Colonic mucosa (tissue), 4 donors: ENCODE measurements at regions not wholly inside any gene's neighbourhood (a gene's known extent, or its start where the extent isn't known, plus 50 kb on each side); places are given as distances from the start of the nearest gene placed in this dataset.

ENCODE experiments used
- DNase-seq: peaks from one replicate; pipeline ENCODE4 v3.0.0-alpha.2; 2020
- H3K27ac ChIP-seq: fragments of 200-600 bp; one replicate; pipeline ENCODE4 v1.8.0; 2021
- H3K27me3 ChIP-seq: fragments of 200-600 bp; one replicate; pipeline ENCODE4 v1.8.0; 2021
- H3K36me3 ChIP-seq: fragments of 200-600 bp; one replicate; pipeline ENCODE4 v1.8.0; 2021
- H3K4me1 ChIP-seq: fragments of 200-600 bp; one replicate; pipeline ENCODE4 v1.8.0; 2021; ENCODE audit warnings: mild to moderate bottlenecking
- H3K4me3 ChIP-seq: fragments of 200-600 bp; one replicate; pipeline ENCODE4 v1.8.0; 2021
- H3K9ac ChIP-seq, 2 donors: one replicate each; pipeline ENCODE4 v1.7.0; 2013; ENCODE audit warnings: control low read depth in 2 of 2, low read depth in 2 of 2, low read length in 2 of 2
- H3K9me3 ChIP-seq: fragments of 200-600 bp; one replicate; pipeline ENCODE4 v1.8.0; 2021
- CTCF ChIP-seq: fragments of 200-600 bp; IDR thresholded peaks from one replicate; pipeline ENCODE4 v1.8.0; 2022; ENCODE audit warnings: antibody characterized with exemption, mild to moderate bottlenecking
- intact Hi-C: fragments of 100-400 bp; cut with DNase I; formaldehyde crosslinking; loops from one replicate; pipeline ENCODE4 v1.14.1; 2022
- donor health status: healthy.
- donor health status: DM: no; HTN: no; CAD: no.
- donor health status: DM: no; HTN: no; CAD: no.

GRCh38 chr10:83153714-83154113 is 985.6 kb upstream of the GHITM start:
- Histone ChIP-seq H3K9me3 (no peaks in the 10 kb centered on the region), H3K27ac (no peak overlapping the region), H3K4me1 (no peaks in the 10 kb centered on the region), H3K36me3 (no peaks in the 10 kb centered on the region), H3K9ac (no peak overlapping the region), H3K27me3 (no peaks in the 10 kb centered on the region), H3K4me3 (no peak overlapping the region)
- DNase-seq, result no peak
- TF ChIP-seq CTCF, result no peak
- intact Hi-C loops, result no loop called here

GRCh38 chr10:83164156-83164555 is 975.2 kb upstream of the GHITM start:
- DNase-seq, result no peak
- Histone ChIP-seq H3K4me1 (no peaks in the 10 kb centered on the region), H3K9me3 (no peaks in the 10 kb centered on the region), H3K27ac (no peak overlapping the region), H3K4me3 (no peak overlapping the region), H3K27me3 (no peaks in the 10 kb centered on the region), H3K36me3 (no peaks in the 10 kb centered on the region), H3K9ac (no peak overlapping the region)
- intact Hi-C loops, result no loop called here
- TF ChIP-seq CTCF, result no peak

GRCh38 chr10:83165265-83165664 is 974.0 kb upstream of the GHITM start:
- no peak for DNase-seq
- H3K4me3 ChIP-seq, result no peak overlapping the region
- intact Hi-C loops, result no loop called here
- no peaks in the 10 kb centered on the region for H3K27me3 ChIP-seq
- H3K36me3 ChIP-seq, result no peaks in the 10 kb centered on the region
- no peak overlapping the region for H3K9ac ChIP-seq
- no peak overlapping the region for H3K27ac ChIP-seq
- H3K4me1 ChIP-seq, result no peaks in the 10 kb centered on the region
- H3K9me3 ChIP-seq, result no peaks in the 10 kb centered on the region
- no peak for TF ChIP-seq CTCF

- H3K4me1 ChIP-seq, result no peaks in the 10 kb centered on the region
- H3K27me3 ChIP-seq, result no peaks in the 10 kb centered on the region
- no peaks in the 10 kb centered on the region for H3K9me3 ChIP-seq
- no peak overlapping the region for H3K4me3 ChIP-seq
- H3K36me3 ChIP-seq, result no peaks in the 10 kb centered on the region
- no peak for DNase-seq
- intact Hi-C loops, result no loop called here
- no peak overlapping the region for H3K9ac ChIP-seq
- H3K27ac ChIP-seq, result no peak overlapping the region
- no peak for TF ChIP-seq CTCF
These were observed 973.0 kb upstream of the GHITM start for GRCh38 chr10:83166344-83166743.

GRCh38 chr10:83167081-83167480 is 972.2 kb upstream of the GHITM start:
- intact Hi-C loops, result no loop called here
- Histone ChIP-seq H3K27ac (no peak overlapping the region), H3K4me3 (no peak overlapping the region), H3K9me3 (no peaks in the 10 kb centered on the region), H3K27me3 (no peaks in the 10 kb centered on the region), H3K9ac (no peak overlapping the region), H3K36me3 (no peaks in the 10 kb centered on the region), H3K4me1 (no peaks in the 10 kb centered on the region)
- TF ChIP-seq CTCF, result no peak
- DNase-seq, result no peak

GRCh38 chr10:83176901-83177300 is 962.4 kb upstream of the GHITM start:
- DNase-seq, result no peak
- H3K36me3 ChIP-seq, result no peaks in the 10 kb centered on the region
- TF ChIP-seq CTCF, result no peak

More at GRCh38 chr10:83176901-83177300, 962.4 kb upstream of the GHITM start:
- no peak overlapping the region for H3K9ac ChIP-seq
- H3K4me3 ChIP-seq, result no peak overlapping the region
- intact Hi-C loops, result no loop called here
- no peak overlapping the region for H3K27ac ChIP-seq
- H3K27me3 ChIP-seq, result no peaks in the 10 kb centered on the region
- H3K9me3 ChIP-seq, result no peaks in the 10 kb centered on the region
- H3K4me1 ChIP-seq, result no peaks in the 10 kb centered on the region
